HEK293 (cell line): ENCODE measurements at regions not wholly inside any gene's neighbourhood (a gene's known extent, or its start where the extent isn't known, plus 50 kb on each side); places are given as distances from the start of the nearest gene placed in this dataset.

Experiments
- IKZF3 ChIP-seq: fragments of 450-650 bp; IDR thresholded peaks from 2 replicates; pipeline ENCODE4 v1.5.0; 2018; ENCODE audit warnings: missing biosample characterization, mild to moderate bottlenecking, missing genetic modification characterization, moderate library complexity
- SP2 ChIP-seq: fragments of 450-650 bp; formaldehyde crosslinking; IDR thresholded peaks from 2 replicates; pipeline ENCODE4 v1.5.1; 2016; ENCODE audit warnings: missing biosample characterization, missing genetic modification characterization
- ZIC2 ChIP-seq: fragments of 450-650 bp; formaldehyde crosslinking; IDR thresholded peaks from 2 replicates; pipeline ENCODE4 v1.5.1; 2016; ENCODE audit warnings: missing biosample characterization, missing genetic modification characterization
- ZNF114 ChIP-seq: fragments of 450-650 bp; formaldehyde crosslinking; IDR thresholded peaks from 2 replicates; pipeline ENCODE4 v1.5.0; 2017; ENCODE audit warnings: missing biosample characterization, missing genetic modification characterization
- ZNF121 ChIP-seq: fragments of 450-650 bp; formaldehyde crosslinking; IDR thresholded peaks from 2 replicates; pipeline ENCODE4 v1.5.1; 2016; ENCODE audit warnings: missing biosample characterization, missing genetic modification characterization
- ZNF202 ChIP-seq: fragments of 450-650 bp; formaldehyde crosslinking; IDR thresholded peaks from 2 replicates; pipeline ENCODE4 v1.5.1; 2016; ENCODE audit warnings: missing biosample characterization, missing genetic modification characterization, borderline replicate concordance
- ZNF24 ChIP-seq: fragments of 450-650 bp; formaldehyde crosslinking; IDR thresholded peaks from 2 replicates; pipeline ENCODE4 v1.5.1; 2016; ENCODE audit warnings: missing biosample characterization, missing genetic modification characterization
- ZNF274 ChIP-seq, 2 experiments: fragments of 200-500 bp in 1 of 2; fragments of 450-650 bp in 1 of 2; sonication (Bioruptor generic) in 1 of 2; formaldehyde crosslinking in 1 of 2; IDR thresholded peaks; 2 replicates each; pipeline versions ENCODE4 v1.5.1 to v1.6.1; 2014 to 2016; ENCODE audit warnings: borderline replicate concordance in 1 of 2, inconsistent platforms in 1 of 2, low read length in 1 of 2, missing biosample characterization in 1 of 2, missing genetic modification characterization in 1 of 2
- ZNF324 ChIP-seq: fragments of 450-650 bp; formaldehyde crosslinking; IDR thresholded peaks from 2 replicates; pipeline ENCODE4 v1.5.1; 2016; ENCODE audit warnings: missing biosample characterization, missing genetic modification characterization
- ZNF549 ChIP-seq: fragments of 450-650 bp; IDR thresholded peaks from 2 replicates; pipeline ENCODE4 v1.5.1; 2018; ENCODE audit warnings: missing biosample characterization, missing genetic modification characterization, mild to moderate bottlenecking, inconsistent platforms, moderate library complexity
- ZNF558 ChIP-seq: fragments of 450-650 bp; formaldehyde crosslinking; IDR thresholded peaks from 2 replicates; pipeline ENCODE4 v1.5.1; 2016; ENCODE audit warnings: missing biosample characterization, missing genetic modification characterization
- ZNF792 ChIP-seq: fragments of 450-650 bp; formaldehyde crosslinking; IDR thresholded peaks from 2 replicates; pipeline ENCODE4 v1.5.1; 2016; ENCODE audit warnings: missing biosample characterization, missing genetic modification characterization
- ZSCAN30 ChIP-seq: fragments of 450-650 bp; IDR thresholded peaks from 2 replicates; pipeline ENCODE4 v1.5.1; 2018; ENCODE audit warnings: missing biosample characterization, mild to moderate bottlenecking, missing genetic modification characterization, moderate library complexity
- TF ChIP-seq, protein P1 (sequence below): fragments of 450-650 bp; formaldehyde crosslinking; IDR thresholded peaks from 2 replicates; pipeline ENCODE4 v1.5.1; 2016; ENCODE audit warnings: missing biosample characterization, missing genetic modification characterization

DNA sequence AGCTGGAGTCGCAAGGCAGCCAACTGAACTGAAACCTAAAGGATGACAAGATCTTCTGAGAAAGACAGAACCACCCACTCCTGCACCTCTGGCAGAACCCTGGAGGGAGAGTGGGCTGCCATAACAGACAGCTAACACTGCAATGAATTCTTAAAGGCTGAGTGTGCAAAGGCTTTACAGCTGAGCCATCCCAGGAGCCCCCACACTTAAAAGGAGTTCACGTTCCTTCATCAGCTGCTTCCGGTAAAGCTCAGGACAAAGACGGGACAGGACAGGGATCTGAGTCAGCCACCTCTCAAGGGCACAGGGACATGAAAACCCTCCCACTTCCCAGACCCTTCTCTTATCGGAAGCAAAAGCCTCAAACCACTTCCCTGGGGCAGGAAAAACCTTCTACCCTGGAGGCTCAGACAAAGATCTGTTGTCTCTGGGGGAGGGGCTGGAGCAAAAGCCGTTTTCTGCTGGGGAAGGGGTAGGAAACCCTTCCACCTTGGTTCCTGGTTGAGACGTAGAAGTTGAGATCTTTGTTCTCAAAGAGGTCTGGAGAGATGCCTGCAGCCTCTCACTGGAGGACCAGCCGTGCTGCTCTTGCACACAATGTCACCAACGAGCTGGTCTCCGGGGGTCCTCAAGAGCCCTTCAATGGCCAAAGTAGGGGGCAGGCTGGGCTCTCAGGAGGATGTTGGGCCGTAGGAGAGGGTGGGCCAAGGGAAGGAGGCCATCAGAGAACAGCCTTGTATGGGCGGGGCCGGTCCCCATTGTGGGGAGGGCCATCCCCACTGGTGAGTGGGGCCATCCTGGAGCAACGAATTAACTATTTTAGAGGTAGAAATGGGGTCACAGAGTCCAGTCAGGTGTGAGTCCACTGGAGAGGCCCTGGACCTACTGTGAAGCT, 452.4 kb downstream of the PTPRU start:
- no peak for TF ChIP-seq ZNF549 (tag by site-specific recombination)
- TF ChIP-seq, protein P1, sequence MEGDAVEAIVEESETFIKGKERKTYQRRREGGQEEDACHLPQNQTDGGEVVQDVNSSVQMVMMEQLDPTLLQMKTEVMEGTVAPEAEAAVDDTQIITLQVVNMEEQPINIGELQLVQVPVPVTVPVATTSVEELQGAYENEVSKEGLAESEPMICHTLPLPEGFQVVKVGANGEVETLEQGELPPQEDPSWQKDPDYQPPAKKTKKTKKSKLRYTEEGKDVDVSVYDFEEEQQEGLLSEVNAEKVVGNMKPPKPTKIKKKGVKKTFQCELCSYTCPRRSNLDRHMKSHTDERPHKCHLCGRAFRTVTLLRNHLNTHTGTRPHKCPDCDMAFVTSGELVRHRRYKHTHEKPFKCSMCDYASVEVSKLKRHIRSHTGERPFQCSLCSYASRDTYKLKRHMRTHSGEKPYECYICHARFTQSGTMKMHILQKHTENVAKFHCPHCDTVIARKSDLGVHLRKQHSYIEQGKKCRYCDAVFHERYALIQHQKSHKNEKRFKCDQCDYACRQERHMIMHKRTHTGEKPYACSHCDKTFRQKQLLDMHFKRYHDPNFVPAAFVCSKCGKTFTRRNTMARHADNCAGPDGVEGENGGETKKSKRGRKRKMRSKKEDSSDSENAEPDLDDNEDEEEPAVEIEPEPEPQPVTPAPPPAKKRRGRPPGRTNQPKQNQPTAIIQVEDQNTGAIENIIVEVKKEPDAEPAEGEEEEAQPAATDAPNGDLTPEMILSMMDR, result no peak
- TF ChIP-seq ZNF792 (tag by site-specific recombination), result no peak
- no peak for TF ChIP-seq ZSCAN30 (tag by site-specific recombination)
- no peak for TF ChIP-seq SP2
- TF ChIP-seq IKZF3 (tag by site-specific recombination), result no peak
- TF ChIP-seq ZNF202 (tag by site-specific recombination), result no peak
- TF ChIP-seq ZIC2 (tag by site-specific recombination), result no peak
- TF ChIP-seq ZNF114, result no peak
- no peak for TF ChIP-seq ZNF324 (tag by site-specific recombination)
- no peak for TF ChIP-seq ZNF24 (tag by site-specific recombination)
- TF ChIP-seq ZNF274 (IDR thresholded peaks at IDR 0.05; ENCODE audit: low read length), result no peak
- no peak for TF ChIP-seq ZNF274 (tag by site-specific recombination; IDR thresholded peaks at IDR 0.05; ENCODE audit: borderline replicate concordance)
- no peak for TF ChIP-seq ZNF121 (tag by site-specific recombination)
- TF ChIP-seq ZNF558 (tag by site-specific recombination), result no peak
